ENCODE measurements at regions not wholly inside any gene's neighbourhood (a gene's known extent, or its start where the extent isn't known, plus 50 kb on each side); places are given as distances from the start of the nearest gene placed in this dataset.
"Not testable (repeated sequence)": the region's sequence is repeated elsewhere in the genome, so short reads cannot be mapped to it uniquely, and the experiment has no call there.

DNA sequence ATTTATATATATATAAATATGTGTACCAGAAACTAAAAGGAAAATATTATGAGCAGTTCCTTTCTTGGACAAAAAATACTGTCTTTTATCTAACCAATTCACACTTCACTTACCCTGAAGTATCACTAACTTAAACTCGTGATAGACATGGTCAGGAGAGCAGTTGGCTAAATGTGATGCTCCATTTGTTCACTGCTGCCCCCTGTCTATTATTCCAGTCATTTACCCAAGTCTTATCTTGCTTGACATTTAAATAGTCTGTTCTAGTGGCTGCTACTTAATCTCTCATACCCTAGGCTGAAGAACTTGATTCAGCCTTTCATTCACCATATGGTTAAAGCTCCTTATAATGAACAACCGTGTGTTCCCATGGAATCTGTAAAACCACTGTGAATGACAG lies 789.6 kb upstream of the EYS start:
- H3K9me3 Mint-ChIP-seq = peaks cover 7% of the 10 kb centered on the region
- no peak overlapping the region for H3K27ac Mint-ChIP-seq
- no peak overlapping the region for H3K4me3 Mint-ChIP-seq
- H3K4me1 Mint-ChIP-seq = no peaks in the 10 kb centered on the region
- POLR2A ChIA-PET = no interaction called here
- DNase-seq = no peak
- CTCF ChIA-PET = no interaction called here
- H3K36me3 Mint-ChIP-seq (ENCODE audit: low read depth) = no peaks in the 10 kb centered on the region
- H3K27me3 Mint-ChIP-seq = no peaks in the 10 kb centered on the region

DNA sequence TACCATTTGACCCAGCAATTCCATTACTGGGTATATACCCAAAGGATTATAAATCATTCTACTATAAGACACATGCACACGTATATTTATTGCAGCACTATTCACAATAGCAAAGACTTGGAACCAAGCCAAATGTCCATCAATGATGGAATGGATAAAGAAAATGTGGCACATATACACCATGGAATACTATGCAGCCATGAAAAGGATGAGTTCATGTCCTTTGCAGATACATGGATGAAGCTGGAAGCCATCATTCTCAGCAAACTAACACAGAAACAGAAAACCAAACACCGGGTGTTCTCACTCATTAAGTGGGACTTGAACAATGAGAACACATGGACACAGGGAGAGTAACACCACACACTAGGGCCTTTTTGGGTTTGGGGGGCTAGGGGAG lies 787.6 kb upstream of the EYS start:
- CTCF ChIA-PET; H3K36me3 Mint-ChIP-seq (ENCODE audit: low read depth); DNase-seq; POLR2A ChIA-PET; H3K4me3 Mint-ChIP-seq; H3K4me1 Mint-ChIP-seq; H3K9me3 Mint-ChIP-seq; H3K27me3 Mint-ChIP-seq; H3K27ac Mint-ChIP-seq: not testable (repeated sequence)

DNA sequence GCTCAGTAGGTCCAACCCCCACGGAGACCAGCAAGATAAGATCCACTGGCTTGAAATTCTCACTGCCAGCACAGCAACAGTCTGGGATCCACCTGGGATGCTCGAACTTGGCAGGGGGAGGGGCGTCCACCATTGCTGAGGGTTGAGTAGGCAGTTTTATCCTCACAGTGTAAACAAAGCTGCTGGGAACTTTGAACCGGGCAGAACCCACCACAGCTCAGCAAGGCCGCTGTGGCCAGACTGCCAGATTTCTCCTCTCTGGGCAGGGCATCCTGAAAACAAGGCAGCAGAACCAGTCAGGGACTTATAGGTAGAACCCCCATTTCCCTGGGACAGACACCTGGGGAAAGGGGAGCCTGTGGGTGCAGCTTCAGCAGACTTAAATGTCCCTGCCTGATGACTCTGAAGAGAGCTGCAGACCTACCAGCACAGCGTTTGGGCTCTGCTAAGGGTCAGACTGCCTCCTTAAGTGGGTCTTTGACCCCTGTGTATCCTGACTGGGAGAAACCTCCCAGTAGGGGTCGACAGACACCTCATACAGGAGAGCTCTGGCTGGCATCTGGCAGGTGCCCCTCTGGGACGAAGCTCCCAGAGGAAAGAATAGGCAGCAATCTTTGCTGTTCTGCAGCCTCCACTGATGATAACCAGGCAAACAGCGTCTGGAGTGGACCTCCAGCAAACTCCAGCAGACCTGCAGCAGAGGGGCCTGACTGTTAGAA lies 782.4 kb upstream of the EYS start:
- DNase-seq = no peak
- ChIA-PET POLR2A (no interaction called here), CTCF (no interaction called here)
- no peak overlapping the region for H3K27ac Mint-ChIP-seq
- peaks cover 6% of the 10 kb centered on the region for H3K9me3 Mint-ChIP-seq
- no peaks in the 10 kb centered on the region for H3K36me3 Mint-ChIP-seq (ENCODE audit: low read depth)
- no peak overlapping the region for H3K4me3 Mint-ChIP-seq
- no peaks in the 10 kb centered on the region for H3K4me1 Mint-ChIP-seq
- no peaks in the 10 kb centered on the region for H3K27me3 Mint-ChIP-seq

DNA sequence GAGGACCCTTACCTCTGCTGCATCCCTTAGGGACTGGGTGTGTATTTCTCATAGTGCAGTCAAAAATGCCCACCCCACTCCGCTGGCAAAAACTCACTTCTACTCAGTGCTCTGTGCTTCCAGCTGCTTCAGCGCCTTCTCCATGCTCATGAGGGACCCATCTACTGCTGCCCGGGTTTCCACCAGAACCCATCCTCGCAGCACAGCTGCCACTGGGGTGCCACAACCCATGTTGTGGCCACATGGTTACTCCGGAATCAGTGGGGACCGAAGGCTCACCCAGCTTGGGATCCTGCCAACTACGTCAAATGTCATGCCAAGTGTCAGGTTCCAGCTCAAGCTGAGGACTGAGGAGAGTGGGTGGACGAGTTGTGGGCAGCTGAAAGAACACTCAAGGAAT lies 774.2 kb upstream of the EYS start:
- ChIA-PET POLR2A (no interaction called here), CTCF (no interaction called here)
- Mint-ChIP-seq H3K27me3 (no peaks in the 10 kb centered on the region), H3K4me1 (no peaks in the 10 kb centered on the region), H3K9me3 (peaks cover 8% of the 10 kb centered on the region), H3K4me3 (no peak overlapping the region), H3K27ac (no peak overlapping the region), H3K36me3 (ENCODE audit: low read depth) (no peaks in the 10 kb centered on the region)
- no peak for DNase-seq

DNA sequence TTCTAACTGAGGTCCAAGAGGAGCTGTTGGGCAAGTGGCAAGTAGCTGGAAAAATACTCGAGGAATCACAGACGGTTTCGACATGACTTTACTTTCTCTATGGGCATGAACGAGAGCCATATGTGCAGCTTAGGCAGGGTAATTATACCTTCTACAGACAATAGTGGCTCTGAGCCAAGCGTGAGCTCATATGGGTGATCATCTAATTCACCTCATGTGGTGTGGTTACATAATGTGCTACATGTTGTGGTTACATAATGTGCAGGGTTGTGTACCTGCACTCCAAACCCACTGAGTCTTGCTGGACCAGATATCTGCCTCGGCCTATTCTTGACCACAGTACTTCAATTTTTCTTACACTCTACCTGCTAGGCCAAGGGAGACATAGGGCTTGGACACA lies 771.7 kb upstream of the EYS start:
- H3K36me3 Mint-ChIP-seq (ENCODE audit: low read depth) = no peaks in the 10 kb centered on the region
- ChIA-PET CTCF (no interaction called here), POLR2A (no interaction called here)
- H3K9me3 Mint-ChIP-seq = peaks cover 8% of the 10 kb centered on the region
- DNase-seq = no peak
- no peaks in the 10 kb centered on the region for H3K4me1 Mint-ChIP-seq
- no peak overlapping the region for H3K27ac Mint-ChIP-seq
- no peak overlapping the region for H3K4me3 Mint-ChIP-seq
- no peaks in the 10 kb centered on the region for H3K27me3 Mint-ChIP-seq

DNA sequence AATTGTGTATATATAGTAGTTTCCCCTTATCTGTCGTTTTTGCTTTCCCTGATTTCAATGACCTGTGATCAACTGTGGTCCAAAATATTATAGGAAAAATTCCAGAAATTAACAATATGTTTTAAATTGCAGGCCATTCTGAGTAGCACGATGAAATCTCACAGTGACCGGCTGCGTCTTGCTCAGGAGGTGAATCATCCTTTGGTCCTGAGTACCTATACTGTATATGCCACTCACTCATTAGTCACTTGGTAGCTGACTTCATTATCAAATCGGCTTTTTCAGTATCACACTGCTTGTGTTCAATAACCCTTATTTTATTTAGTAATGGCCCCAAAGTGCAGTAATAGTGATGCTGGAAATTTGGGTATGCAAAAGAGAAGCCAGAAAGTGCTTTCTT lies 728.3 kb upstream of the EYS start:
- Mint-ChIP-seq H3K36me3 (ENCODE audit: low read depth) (no peaks in the 10 kb centered on the region), H3K4me3 (no peak overlapping the region), H3K27me3 (no peaks in the 10 kb centered on the region), H3K27ac (no peak overlapping the region), H3K9me3 (no peaks in the 10 kb centered on the region), H3K4me1 (no peaks in the 10 kb centered on the region)
- DNase-seq = no peak
- ChIA-PET POLR2A (no interaction called here), CTCF (no interaction called here)

DNA sequence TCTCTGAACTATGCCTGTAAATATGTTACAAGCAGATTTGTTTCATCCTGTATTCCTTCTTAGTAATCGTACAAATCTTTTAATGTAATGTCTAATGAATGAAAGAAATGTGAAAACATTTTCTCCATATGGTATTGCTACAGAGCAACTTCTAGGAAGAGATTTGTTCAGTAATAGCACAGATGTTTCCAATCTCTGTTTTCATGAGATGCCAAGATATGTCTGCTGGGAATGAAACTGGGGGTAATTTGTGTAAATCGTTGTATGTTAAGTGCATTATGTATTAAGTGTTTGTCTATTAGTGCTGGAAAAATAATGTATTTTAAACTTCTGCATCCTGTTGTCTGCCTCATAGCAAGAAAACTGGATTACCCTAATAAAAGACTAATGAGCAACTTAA lies 722.2 kb upstream of the EYS start:
- Mint-ChIP-seq H3K27me3 (no peaks in the 10 kb centered on the region), H3K36me3 (ENCODE audit: low read depth) (no peaks in the 10 kb centered on the region), H3K4me1 (no peaks in the 10 kb centered on the region), H3K27ac (no peak overlapping the region), H3K4me3 (no peak overlapping the region), H3K9me3 (no peaks in the 10 kb centered on the region)
- DNase-seq = no peak
- ChIA-PET CTCF (no interaction called here), POLR2A (no interaction called here)

DNA sequence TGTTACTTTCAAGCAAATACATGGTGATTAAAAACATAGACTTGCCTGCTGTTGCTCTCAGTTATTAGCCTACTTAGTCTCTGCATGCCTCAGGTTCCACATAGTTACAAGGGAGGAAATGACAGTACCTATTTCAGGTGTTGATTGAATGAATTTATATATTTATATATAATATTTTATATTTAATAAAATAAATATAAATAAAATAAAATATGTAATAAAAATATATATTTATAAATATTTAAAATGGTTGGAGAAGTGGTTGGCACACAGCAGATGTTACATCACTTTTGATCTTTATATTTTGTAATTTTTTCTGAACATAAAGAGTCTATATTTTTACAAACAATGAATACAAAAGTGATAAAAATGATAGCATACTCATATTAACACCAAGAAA lies 716.0 kb upstream of the EYS start:
- Mint-ChIP-seq H3K4me3 (no peak overlapping the region), H3K9me3 (peaks cover 4% of the 10 kb centered on the region), H3K27me3 (no peaks in the 10 kb centered on the region), H3K27ac (no peak overlapping the region), H3K4me1 (no peaks in the 10 kb centered on the region), H3K36me3 (ENCODE audit: low read depth) (no peaks in the 10 kb centered on the region)
- CTCF ChIA-PET = no interaction called here
- POLR2A ChIA-PET = no interaction called here
- no peak for DNase-seq

DNA sequence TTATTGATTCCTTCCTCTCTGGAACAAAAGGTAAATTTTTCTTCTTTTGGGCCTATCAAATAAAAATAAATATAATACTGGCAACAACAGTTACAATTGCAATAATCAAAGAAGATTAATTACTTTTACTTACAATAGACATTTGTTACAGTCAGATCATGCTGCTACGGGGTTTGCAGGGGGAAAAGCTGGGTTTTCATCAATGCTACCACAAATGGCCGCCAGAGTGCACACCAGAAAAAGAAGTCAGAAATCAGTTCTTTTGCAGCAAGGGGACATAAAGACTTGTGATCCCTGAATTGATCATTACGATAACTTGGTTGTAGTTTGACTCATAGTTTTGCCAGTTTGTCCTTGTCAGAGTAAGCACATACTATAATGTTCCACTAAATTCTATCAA lies 714.5 kb upstream of the EYS start:
- Mint-ChIP-seq H3K27me3 (no peaks in the 10 kb centered on the region), H3K4me1 (no peaks in the 10 kb centered on the region), H3K9me3 (peaks cover 4% of the 10 kb centered on the region), H3K27ac (no peak overlapping the region), H3K4me3 (no peak overlapping the region), H3K36me3 (ENCODE audit: low read depth) (no peaks in the 10 kb centered on the region)
- no peak for DNase-seq
- CTCF ChIA-PET = no interaction called here
- POLR2A ChIA-PET = no interaction called here

DNA sequence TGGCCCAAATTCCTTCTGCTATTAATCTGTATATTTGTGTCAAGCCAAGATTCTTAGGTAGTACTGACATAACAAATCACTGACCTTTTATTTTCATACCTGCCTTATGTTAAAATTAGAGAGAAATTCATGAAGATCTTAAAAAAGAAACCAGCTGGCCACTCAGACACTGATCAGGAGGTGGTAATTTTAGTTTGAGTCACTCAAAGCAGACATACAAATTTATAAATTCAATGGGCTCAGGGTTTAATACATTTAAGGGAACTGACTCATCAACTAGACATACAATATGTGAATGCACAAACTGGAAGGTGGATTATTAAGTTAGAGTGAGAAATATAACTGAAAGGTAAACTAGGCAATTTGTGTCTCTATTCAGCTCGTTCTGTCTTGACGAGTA lies 711.9 kb upstream of the EYS start:
- CTCF ChIA-PET = no interaction called here
- H3K36me3 Mint-ChIP-seq (ENCODE audit: low read depth) = no peaks in the 10 kb centered on the region
- DNase-seq = no peak
- no peaks in the 10 kb centered on the region for H3K27me3 Mint-ChIP-seq
- peaks cover 4% of the 10 kb centered on the region for H3K9me3 Mint-ChIP-seq
- H3K27ac Mint-ChIP-seq = no peak overlapping the region
- H3K4me1 Mint-ChIP-seq = no peaks in the 10 kb centered on the region
- POLR2A ChIA-PET = no interaction called here
- H3K4me3 Mint-ChIP-seq = no peak overlapping the region

DNA sequence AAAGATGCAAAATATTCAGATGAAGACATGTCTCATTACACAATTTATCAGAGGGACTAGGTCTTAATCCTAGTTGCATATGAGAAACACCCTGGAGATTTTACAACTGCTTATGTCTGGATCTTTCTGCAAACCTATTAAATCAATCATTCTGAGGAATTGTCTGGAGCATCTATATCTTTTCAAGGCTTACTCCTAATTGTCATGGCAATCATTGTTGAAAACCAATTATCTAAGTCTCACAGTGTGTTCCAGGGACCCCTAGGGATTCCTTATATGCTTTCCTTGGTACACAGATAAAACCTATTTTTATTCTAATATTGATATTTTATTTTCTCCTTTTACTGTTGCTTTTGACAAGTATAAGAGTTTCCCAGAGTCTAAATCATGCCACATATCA lies 696.9 kb upstream of the EYS start:
- H3K4me1 Mint-ChIP-seq = no peaks in the 10 kb centered on the region
- no peak overlapping the region for H3K4me3 Mint-ChIP-seq
- no peaks in the 10 kb centered on the region for H3K27me3 Mint-ChIP-seq
- H3K27ac Mint-ChIP-seq = no peak overlapping the region
- H3K9me3 Mint-ChIP-seq = no peaks in the 10 kb centered on the region
- H3K36me3 Mint-ChIP-seq (ENCODE audit: low read depth) = no peaks in the 10 kb centered on the region
- ChIA-PET CTCF (no interaction called here), POLR2A (no interaction called here)
- no peak for DNase-seq

DNA sequence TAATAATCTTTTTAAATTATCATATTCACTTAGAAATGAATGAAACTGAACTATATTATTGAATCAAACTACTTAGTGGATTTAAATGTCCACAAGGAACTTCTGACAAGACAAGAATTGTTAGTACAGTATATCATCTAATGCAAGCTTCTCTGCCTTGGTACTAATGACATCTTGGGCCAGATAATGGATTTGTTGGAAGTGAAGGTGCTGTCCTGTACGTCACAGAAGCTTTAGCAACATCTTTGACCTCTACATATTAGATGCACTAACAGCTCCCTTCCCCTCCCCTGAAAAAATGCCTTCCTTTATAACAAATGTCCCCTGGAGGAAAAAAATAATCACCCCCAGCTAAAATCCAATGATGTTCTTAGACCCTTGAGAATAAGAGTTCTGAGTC lies 695.8 kb upstream of the EYS start:
- CTCF ChIA-PET = no interaction called here
- no peak overlapping the region for H3K4me3 Mint-ChIP-seq
- POLR2A ChIA-PET = no interaction called here
- no peaks in the 10 kb centered on the region for H3K4me1 Mint-ChIP-seq
- H3K36me3 Mint-ChIP-seq (ENCODE audit: low read depth) = no peaks in the 10 kb centered on the region
- no peaks in the 10 kb centered on the region for H3K27me3 Mint-ChIP-seq
- H3K9me3 Mint-ChIP-seq = no peaks in the 10 kb centered on the region
- no peak overlapping the region for H3K27ac Mint-ChIP-seq
- no peak for DNase-seq

DNA sequence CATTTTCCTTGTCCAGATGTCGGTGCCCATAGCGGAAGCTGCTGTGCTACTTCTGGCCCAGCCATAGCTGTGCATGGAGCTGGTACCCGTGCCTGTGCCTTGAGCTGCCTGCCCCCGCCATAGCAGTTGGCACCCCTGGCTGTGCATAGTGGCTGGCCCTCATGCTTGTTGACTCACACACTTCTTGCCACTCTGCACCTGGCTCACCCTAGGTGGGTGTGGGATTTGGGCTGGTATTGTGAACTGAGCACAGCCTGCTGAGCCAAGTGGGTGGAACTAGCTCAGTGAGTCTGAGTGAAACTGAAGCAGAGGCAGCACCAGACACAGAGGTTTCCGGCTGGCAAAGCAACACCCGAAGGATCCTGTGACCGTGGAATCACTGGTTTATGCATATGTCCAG lies 689.5 kb upstream of the EYS start:
- no peaks in the 10 kb centered on the region for H3K36me3 Mint-ChIP-seq (ENCODE audit: low read depth)
- no peak for DNase-seq
- no peak overlapping the region for H3K4me3 Mint-ChIP-seq
- CTCF ChIA-PET = no interaction called here
- H3K27me3 Mint-ChIP-seq = no peaks in the 10 kb centered on the region
- no peaks in the 10 kb centered on the region for H3K9me3 Mint-ChIP-seq
- H3K27ac Mint-ChIP-seq = no peak overlapping the region
- POLR2A ChIA-PET = no interaction called here
- no peaks in the 10 kb centered on the region for H3K4me1 Mint-ChIP-seq

DNA sequence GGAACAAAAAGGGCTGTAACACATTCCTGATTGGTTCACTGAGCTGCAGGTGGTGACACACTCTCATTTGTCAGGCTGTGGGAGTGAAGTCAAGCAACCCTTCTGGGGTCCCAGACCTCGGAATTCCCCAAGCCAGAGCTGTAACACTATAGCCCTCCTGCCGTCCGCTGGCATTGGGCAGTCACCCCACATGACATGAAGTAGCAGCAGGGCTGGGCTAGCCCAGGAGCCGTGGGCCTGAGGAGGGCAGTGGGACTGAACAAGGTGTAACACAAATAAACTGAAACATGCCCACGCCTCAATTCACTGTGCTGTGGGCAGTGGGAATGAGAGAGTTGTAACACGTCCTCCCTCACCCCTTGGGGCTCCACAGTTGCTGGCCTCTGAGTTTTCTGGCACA lies 689.1 kb upstream of the EYS start:
- H3K27me3 Mint-ChIP-seq = no peaks in the 10 kb centered on the region
- POLR2A ChIA-PET = no interaction called here
- H3K4me1 Mint-ChIP-seq = no peaks in the 10 kb centered on the region
- no peak for DNase-seq
- H3K4me3 Mint-ChIP-seq = no peak overlapping the region
- no peak overlapping the region for H3K27ac Mint-ChIP-seq
- no peaks in the 10 kb centered on the region for H3K9me3 Mint-ChIP-seq
- no peaks in the 10 kb centered on the region for H3K36me3 Mint-ChIP-seq (ENCODE audit: low read depth)
- CTCF ChIA-PET = no interaction called here

DNA sequence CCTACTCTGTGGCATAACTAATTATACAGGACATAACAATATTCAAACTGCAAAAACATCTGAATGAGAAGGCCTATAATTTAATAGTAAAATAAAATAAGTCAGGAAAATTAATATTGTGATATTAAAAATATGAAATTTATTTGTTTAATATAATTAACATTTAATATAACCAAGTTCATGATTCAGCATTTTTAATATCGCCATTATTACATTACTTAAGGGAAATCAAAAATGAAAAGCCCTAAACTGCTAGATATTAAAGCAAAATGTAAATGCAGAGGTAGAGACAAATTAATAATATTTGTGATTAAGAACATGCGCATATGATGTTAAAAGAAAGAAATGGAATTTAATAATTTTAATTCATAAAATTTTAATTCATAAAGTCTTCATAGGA lies 683.4 kb upstream of the EYS start:
- Mint-ChIP-seq H3K4me3 (no peak overlapping the region), H3K9me3 (peaks cover 2% of the 10 kb centered on the region), H3K36me3 (ENCODE audit: low read depth) (no peaks in the 10 kb centered on the region), H3K4me1 (no peaks in the 10 kb centered on the region), H3K27ac (no peak overlapping the region), H3K27me3 (no peaks in the 10 kb centered on the region)
- DNase-seq = no peak
- POLR2A ChIA-PET = no interaction called here
- CTCF ChIA-PET = no interaction called here
